Karpas-422 (cell line): ENCODE measurements at regions not wholly inside any gene's neighbourhood (a gene's known extent, or its start where the extent isn't known, plus 50 kb on each side); places are given as distances from the start of the nearest gene placed in this dataset.

Experiments used
- DNase-seq: peaks from one replicate; pipeline ENCODE4 v3.0.0-alpha.2; 2015
- H2AFZ ChIP-seq: fragments of 200-600 bp; sonication (generic); 2 replicates; pipeline ENCODE4 v1.6.1; 2014; ENCODE audit warnings: antibody characterized with exemption, low read length, mixed read lengths
- H3K27ac ChIP-seq: fragments of 200-600 bp; sonication (generic); 2 replicates; pipeline ENCODE4 v1.5.1; 2014; ENCODE audit warnings: mild to moderate bottlenecking, low read length, moderate library complexity
- H3K27me3 ChIP-seq: fragments of 200-600 bp; sonication (generic); 2 replicates; pipeline ENCODE4 v1.6.1; 2014; ENCODE audit warnings: low read length, mixed read lengths
- H3K36me3 ChIP-seq: fragments of 200-600 bp; sonication (generic); 2 replicates; pipeline ENCODE4 v1.6.1; 2014; ENCODE audit warnings: low read length, mixed read lengths; ENCODE audit not compliant: insufficient read depth
- H3K4me1 ChIP-seq: fragments of 200-600 bp; sonication (generic); 2 replicates; pipeline ENCODE4 v1.6.1; 2014; ENCODE audit warnings: mild to moderate bottlenecking, low read length, mixed read lengths
- H3K4me2 ChIP-seq: fragments of 200-600 bp; sonication (generic); 2 replicates; pipeline ENCODE4 v1.6.1; 2014; ENCODE audit warnings: low read length, low read depth, mild to moderate bottlenecking; ENCODE audit not compliant: poor library complexity, severe bottlenecking
- H3K4me3 ChIP-seq: fragments of 200-600 bp; sonication (generic); 2 replicates; pipeline ENCODE4 v1.5.1; 2014; ENCODE audit warnings: mild to moderate bottlenecking, antibody characterized with exemption, low read length, mixed read lengths
- H3K79me2 ChIP-seq: fragments of 200-600 bp; sonication (generic); 2 replicates; pipeline ENCODE4 v1.6.1; 2014; ENCODE audit warnings: mild to moderate bottlenecking, low read length, mixed read lengths
- H3K9ac ChIP-seq: fragments of 200-600 bp; sonication (generic); 2 replicates; pipeline ENCODE4 v1.6.0; 2014; ENCODE audit warnings: low read length
- H3K9me2 ChIP-seq: fragments of 200-600 bp; sonication (generic), shearing (Covaris generic); replicated peaks from 2 replicates; pipeline ENCODE4 v1.6.0; 2014; ENCODE audit warnings: mild to moderate bottlenecking, low read length, moderate library complexity; ENCODE audit not compliant: insufficient read depth
- H3K9me3 ChIP-seq: fragments of 300-700, 200-600 bp; sonication (generic); 2 replicates; pipeline ENCODE4 v1.6.1; 2014; ENCODE audit warnings: low read length, mixed read lengths
- H4K20me1 ChIP-seq: fragments of 200-600 bp; sonication (generic); 2 replicates; pipeline ENCODE4 v1.6.1; 2014; ENCODE audit warnings: mild to moderate bottlenecking, antibody characterized with exemption, low read length, low read depth; ENCODE audit not compliant: insufficient read depth

GRCh38 chr11:90407350-90407749 lies 184.5 kb upstream of the CHORDC1 start:
- Histone ChIP-seq H3K9me2 (0 out of 2 replicates have a peak, but pooled peaks cover 10% of the 10 kb centered on the region), H3K36me3 (no peaks in the 10 kb centered on the region), H3K4me3 (no peak overlapping the region), H3K4me1 (no peaks in the 10 kb centered on the region), H3K4me2 (no peak overlapping the region), H3K27ac (no peak overlapping the region), H3K9me3 (no peaks in the 10 kb centered on the region), H3K79me2 (no peaks in the 10 kb centered on the region), H4K20me1 (no peaks in the 10 kb centered on the region), H2AFZ (no peak overlapping the region), H3K9ac (no peak overlapping the region), H3K27me3 (no peaks in the 10 kb centered on the region)
- DNase-seq, result no peak

GRCh38 chr11:90392692-90393091 lies 169.8 kb upstream of the CHORDC1 start:
- no peaks in the 10 kb centered on the region for H3K4me1 ChIP-seq

GRCh38 chr11:90391756-90392155 lies 168.9 kb upstream of the CHORDC1 start:
- Histone ChIP-seq H3K27ac (no peak overlapping the region), H3K4me2 (no peak overlapping the region), H4K20me1 (no peaks in the 10 kb centered on the region), H2AFZ (no peak overlapping the region), H3K79me2 (no peaks in the 10 kb centered on the region), H3K27me3 (no peaks in the 10 kb centered on the region), H3K9me3 (no peaks in the 10 kb centered on the region), H3K36me3 (no peaks in the 10 kb centered on the region), H3K9ac (no peak overlapping the region), H3K4me3 (no peak overlapping the region), H3K9me2 (no peaks in the 10 kb centered on the region; the same call in 1 of the 2 replicates), H3K4me1 (no peaks in the 10 kb centered on the region)
- DNase-seq, result no peak

More at GRCh38 chr11:90392692-90393091, 169.8 kb upstream of the CHORDC1 start:
- H3K27me3 ChIP-seq, result no peaks in the 10 kb centered on the region
- peak; percentile 53 for DNase-seq
- H2AFZ ChIP-seq, result no peak overlapping the region
- H3K4me2 ChIP-seq, result no peak overlapping the region
- no peaks in the 10 kb centered on the region for H3K79me2 ChIP-seq
- no peaks in the 10 kb centered on the region for H3K36me3 ChIP-seq
- no peak overlapping the region for H3K9ac ChIP-seq
- H3K27ac ChIP-seq, result no peak overlapping the region
- no peaks in the 10 kb centered on the region for H3K9me3 ChIP-seq
- no peaks in the 10 kb centered on the region; the same call in 1 of the 2 replicates for H3K9me2 ChIP-seq
- no peak overlapping the region for H3K4me3 ChIP-seq
- H4K20me1 ChIP-seq, result no peaks in the 10 kb centered on the region

- no peak overlapping the region for H2AFZ ChIP-seq
- DNase-seq, result no peak
- H3K4me2 ChIP-seq, result no peak overlapping the region
- no peaks in the 10 kb centered on the region for H3K9me3 ChIP-seq
- H3K9ac ChIP-seq, result no peak overlapping the region
- no peak overlapping the region for H3K27ac ChIP-seq
- no peaks in the 10 kb centered on the region for H3K9me2 ChIP-seq
- no peak overlapping the region for H3K4me3 ChIP-seq
- H3K79me2 ChIP-seq, result no peaks in the 10 kb centered on the region
- no peaks in the 10 kb centered on the region for H3K4me1 ChIP-seq
- no peaks in the 10 kb centered on the region; the same call in 1 of the 2 replicates for H3K27me3 ChIP-seq
- no peaks in the 10 kb centered on the region for H4K20me1 ChIP-seq
- H3K36me3 ChIP-seq, result no peaks in the 10 kb centered on the region
These were observed 157.4 kb upstream of the CHORDC1 start for GRCh38 chr11:90380206-90380605.

- Histone ChIP-seq H3K4me1 (no peaks in the 10 kb centered on the region), H3K27me3 (no peaks in the 10 kb centered on the region), H4K20me1 (no peaks in the 10 kb centered on the region), H3K27ac (no peak overlapping the region), H3K79me2 (no peaks in the 10 kb centered on the region), H3K36me3 (no peaks in the 10 kb centered on the region), H3K4me3 (no peak overlapping the region), H3K4me2 (no peak overlapping the region), H3K9ac (no peak overlapping the region), H3K9me3 (no peaks in the 10 kb centered on the region), H2AFZ (no peak overlapping the region), H3K9me2 (no peaks in the 10 kb centered on the region)
- peak; percentile 69 for DNase-seq
These were observed 151.1 kb upstream of the CHORDC1 start for GRCh38 chr11:90373971-90374370.

GRCh38 chr11:90364527-90364926 lies 141.7 kb upstream of the CHORDC1 start:
- H3K9me3 ChIP-seq, result no peaks in the 10 kb centered on the region
- H3K9me2 ChIP-seq, result no peaks in the 10 kb centered on the region
- no peak overlapping the region for H3K4me2 ChIP-seq
- no peaks in the 10 kb centered on the region for H3K36me3 ChIP-seq
- H2AFZ ChIP-seq, result no peak overlapping the region
- no peak overlapping the region for H3K27ac ChIP-seq
- H3K27me3 ChIP-seq, result no peaks in the 10 kb centered on the region
- H3K4me3 ChIP-seq, result no peak overlapping the region
- H3K79me2 ChIP-seq, result no peaks in the 10 kb centered on the region
- DNase-seq, result no peak
- H3K9ac ChIP-seq, result no peak overlapping the region
- H4K20me1 ChIP-seq, result no peaks in the 10 kb centered on the region
- no peaks in the 10 kb centered on the region for H3K4me1 ChIP-seq

- no peaks in the 10 kb centered on the region for H3K9me3 ChIP-seq
- H3K4me3 ChIP-seq, result no peak overlapping the region
- no peaks in the 10 kb centered on the region for H3K4me1 ChIP-seq
- no peak overlapping the region for H3K9ac ChIP-seq
- H3K79me2 ChIP-seq, result no peaks in the 10 kb centered on the region
- H3K27ac ChIP-seq, result no peak overlapping the region
- H3K36me3 ChIP-seq, result no peaks in the 10 kb centered on the region
- no peak for DNase-seq
- no peak overlapping the region for H2AFZ ChIP-seq
- H3K9me2 ChIP-seq, result no peaks in the 10 kb centered on the region
- no peaks in the 10 kb centered on the region for H4K20me1 ChIP-seq
- H3K27me3 ChIP-seq, result no peaks in the 10 kb centered on the region
- no peak overlapping the region for H3K4me2 ChIP-seq
These were observed 140.9 kb upstream of the CHORDC1 start for GRCh38 chr11:90363739-90364138.

- no peaks in the 10 kb centered on the region for H4K20me1 ChIP-seq
- H3K4me3 ChIP-seq, result no peak overlapping the region
- H3K27me3 ChIP-seq, result no peaks in the 10 kb centered on the region
- H3K9me2 ChIP-seq, result no peaks in the 10 kb centered on the region
- H3K36me3 ChIP-seq, result no peaks in the 10 kb centered on the region
- H3K9ac ChIP-seq, result no peak overlapping the region
- H3K4me2 ChIP-seq, result no peak overlapping the region
- DNase-seq, result no peak
- no peaks in the 10 kb centered on the region for H3K79me2 ChIP-seq
- H3K9me3 ChIP-seq, result no peaks in the 10 kb centered on the region
- no peak overlapping the region for H3K27ac ChIP-seq
- no peak overlapping the region for H2AFZ ChIP-seq
- no peaks in the 10 kb centered on the region for H3K4me1 ChIP-seq
These were observed 132.4 kb upstream of the CHORDC1 start for GRCh38 chr11:90355200-90355599.

- H3K36me3 ChIP-seq, result no peaks in the 10 kb centered on the region
- H3K9ac ChIP-seq, result no peak overlapping the region
- DNase-seq, result no peak
- H3K4me2 ChIP-seq, result no peak overlapping the region
- no peaks in the 10 kb centered on the region for H3K27me3 ChIP-seq
- no peak overlapping the region for H3K4me3 ChIP-seq
- no peaks in the 10 kb centered on the region for H3K9me2 ChIP-seq
- no peak overlapping the region for H2AFZ ChIP-seq
- no peaks in the 10 kb centered on the region for H3K79me2 ChIP-seq
- H3K4me1 ChIP-seq, result no peaks in the 10 kb centered on the region
- no peaks in the 10 kb centered on the region for H4K20me1 ChIP-seq
- no peaks in the 10 kb centered on the region for H3K9me3 ChIP-seq
- no peak overlapping the region for H3K27ac ChIP-seq
These were observed 126.9 kb upstream of the CHORDC1 start for GRCh38 chr11:90349731-90350130.
